A549 (cell line): ENCODE measurements at regions not wholly inside any gene's neighbourhood (a gene's known extent, or its start where the extent isn't known, plus 50 kb on each side); places are given as distances from the start of the nearest gene placed in this dataset.

Experiments used
- ATAC-seq, 2 experiments: fragments of 200-7000 bp in 1 of 2; fragments of >200 bp in 1 of 2; cut with Nextera tagmentation in 1 of 2; cut with Tn5 transposase in 1 of 2; 3 replicates each; pipeline versions ENCODE4 v1.8.0 to v1.9.1; 2018 to 2020; ENCODE audit warnings: mild to moderate bottlenecking in 1 of 2, moderate library complexity in 1 of 2
- CTCF ChIA-PET: fragments of 300-600 bp; sonication (Branson Sonifier 250); formaldehyde crosslinking; extraction: SDS; loops from one replicate; lab custom pipeline; 2021; ENCODE audit warnings: antibody characterized with exemption, inconsistent platforms; lab: Yijun Ruan, JAX
- POLR2A ChIA-PET: fragments of 350-600 bp; formaldehyde crosslinking; extraction: SDS; loops from one replicate; lab custom pipeline; 2021; ENCODE audit warnings: antibody characterized with exemption, inconsistent platforms; lab: Yijun Ruan, JAX
- DNase-seq, 2 experiments: peaks; one replicate each; pipeline versions ENCODE4 v3.0.0 to v3.0.0-alpha.2; 2011 to 2016; ENCODE audit warnings: low read depth in 1 of 2, low spot score in 1 of 2
- FAIRE-seq: peaks from 2 replicates; lab custom pipeline; 2011; peaks lifted over from hg19 to GRCh38; lab: Jason Lieb, UNC
- H3K27ac ChIP-seq, 2 experiments: fragments of >200 bp; sonication (Bioruptor Twin); formaldehyde crosslinking; 3 replicates each; pipeline ENCODE4 v1.5.1; 2016 to 2017
- H3K4me1 ChIP-seq: fragments of >200 bp; sonication (Bioruptor Twin); formaldehyde crosslinking; 3 replicates; pipeline ENCODE4 v1.6.1; 2016
- H3K4me2 ChIP-seq: fragments of >200 bp; sonication (Bioruptor Twin); formaldehyde crosslinking; 3 replicates; pipeline ENCODE4 v1.6.1; 2016
- H3K4me3 ChIP-seq: fragments of >200 bp; sonication (Bioruptor Twin); formaldehyde crosslinking; 3 replicates; pipeline ENCODE4 v1.5.1; 2016
- H3K9me3 ChIP-seq: fragments of >200 bp; sonication (Bioruptor Twin); formaldehyde crosslinking; 3 replicates; pipeline ENCODE4 v1.6.1; 2016
- BHLHE40 ChIP-seq: IDR thresholded peaks from 2 replicates; pipeline ENCODE4 v1.6.1; 2012; ENCODE audit warnings: low read depth, low read length, inconsistent platforms
- CBX2 ChIP-seq: fragments of 200-600 bp; sonication (generic); IDR thresholded peaks from 2 replicates; pipeline ENCODE4 v1.6.1; 2016; ENCODE audit warnings: low read depth, mild to moderate bottlenecking, borderline replicate concordance
- CBX8 ChIP-seq: fragments of 200-600 bp; sonication (generic); IDR thresholded peaks from 2 replicates; pipeline ENCODE4 v1.6.1; 2016
- CHD2 ChIP-seq: fragments of 150-350 bp; IDR thresholded peaks from 2 replicates; pipeline ENCODE4 v1.6.1; 2014; ENCODE audit warnings: low read length; ENCODE audit not compliant: partially characterized antibody
- EHF ChIP-seq: fragments of 250-450 bp; sonication (Bioruptor Pico); IDR thresholded peaks from 2 replicates; pipeline ENCODE4 v1.5.0; 2020; ENCODE audit warnings: mild to moderate bottlenecking
- ESRRA ChIP-seq: fragments of 150-350 bp; IDR thresholded peaks from 2 replicates; pipeline ENCODE4 v1.6.1; 2014; ENCODE audit warnings: mild to moderate bottlenecking, low read length, borderline replicate concordance
- FOSB ChIP-seq: fragments of 250-450 bp; sonication (Bioruptor Pico); IDR thresholded peaks from 2 replicates; pipeline ENCODE4 v1.5.0; 2020; ENCODE audit warnings: mild to moderate bottlenecking, moderate library complexity
- HDAC2 ChIP-seq: fragments of 200-600 bp; sonication (generic); IDR thresholded peaks from 2 replicates; pipeline ENCODE4 v1.6.1; 2016
- HOXA7 ChIP-seq: fragments of 250-450 bp; sonication (Bioruptor Pico); IDR thresholded peaks from 2 replicates; pipeline ENCODE4 v1.5.0; 2020; ENCODE audit warnings: mild to moderate bottlenecking, moderate library complexity
- HOXB13 ChIP-seq: fragments of 250-450 bp; sonication (Bioruptor Pico); IDR thresholded peaks from 2 replicates; pipeline ENCODE4 v1.5.0; 2020; ENCODE audit warnings: low read depth, mild to moderate bottlenecking, moderate library complexity
- JUNB ChIP-seq: fragments of >200 bp; sonication (Bioruptor Twin); formaldehyde crosslinking; IDR thresholded peaks from 2 replicates; pipeline ENCODE4 v1.6.1; 2016
- MAZ ChIP-seq: fragments of 150-350 bp; IDR thresholded peaks from 2 replicates; pipeline ENCODE4 v1.6.1; 2014; ENCODE audit warnings: antibody characterized with exemption, low read depth, low read length, borderline replicate concordance
- NPAS2 ChIP-seq: fragments of 250-450 bp; sonication (Bioruptor Pico); IDR thresholded peaks from 2 replicates; pipeline ENCODE4 v1.8.0; 2022; ENCODE audit warnings: mild to moderate bottlenecking, moderate library complexity, borderline replicate concordance
- RAD21 ChIP-seq, 2 experiments: fragments of >200 bp in 1 of 2; sonication (Bioruptor Twin) in 1 of 2; formaldehyde crosslinking in 1 of 2; IDR thresholded peaks in 1 of 2; conservative IDR thresholded peaks in 1 of 2; 2 replicates in 1 of 2; 3 replicates in 1 of 2; pipeline ENCODE4 v1.6.1; 2012 to 2018; ENCODE audit warnings: inconsistent platforms in 1 of 2
- RARB ChIP-seq: fragments of 250-450 bp; sonication (Bioruptor Pico); IDR thresholded peaks from 2 replicates; pipeline ENCODE4 v1.8.0; 2021; ENCODE audit warnings: mild to moderate bottlenecking, moderate library complexity
- SMC3 ChIP-seq: fragments of >200 bp; sonication (Bioruptor Twin); formaldehyde crosslinking; IDR thresholded peaks from 3 replicates; pipeline ENCODE4 v1.6.1; 2018; ENCODE audit warnings: inconsistent platforms
- SREBF2 ChIP-seq: fragments of 450-650 bp; IDR thresholded peaks from 2 replicates; pipeline ENCODE4 v1.6.1; 2014; ENCODE audit warnings: mild to moderate bottlenecking, moderate library complexity
- TFCP2L1 ChIP-seq: fragments of 250-450 bp; sonication (Bioruptor Pico); IDR thresholded peaks from 2 replicates; pipeline ENCODE4 v1.5.0; 2021; ENCODE audit warnings: mild to moderate bottlenecking
- TP53 ChIP-seq: fragments of 250-450 bp; sonication (Bioruptor Pico); IDR thresholded peaks from 2 replicates; pipeline ENCODE4 v1.5.0; 2021; ENCODE audit warnings: mild to moderate bottlenecking, moderate library complexity
- ZFP36 ChIP-seq: fragments of 450-650 bp; IDR thresholded peaks from 2 replicates; pipeline ENCODE4 v1.6.1; 2014; ENCODE audit warnings: borderline replicate concordance; ENCODE audit not compliant: partially characterized antibody
- ZSCAN20 ChIP-seq: fragments of 250-450 bp; sonication (Bioruptor Pico); IDR thresholded peaks from 2 replicates; pipeline ENCODE4 v1.8.0; 2022; ENCODE audit warnings: mild to moderate bottlenecking, moderate library complexity
- WGBS: methylation state at CpG from one replicate; pipeline ENCODE4 v1.1.6; 2017; ENCODE audit errors: missing lambda C conversion rate; 5-methylcytosine and 5-hydroxymethylcytosine counted together
- TF ChIP-seq, protein P1 (sequence below): IDR thresholded peaks from 2 replicates; pipeline ENCODE4 v1.6.1; 2012; ENCODE audit warnings: low read depth, borderline replicate concordance
- TF ChIP-seq, protein P2 (sequence below): fragments of >200 bp; sonication (Bioruptor Twin); formaldehyde crosslinking; IDR thresholded peaks from 2 replicates; pipeline ENCODE4 v1.6.1; 2016
- TF ChIP-seq, protein P3 (sequence below): fragments of 200-600 bp; sonication (generic); IDR thresholded peaks from 2 replicates; pipeline ENCODE4 v1.6.1; 2016; ENCODE audit warnings: antibody characterized with exemption, mild to moderate bottlenecking, moderate library complexity
- TF ChIP-seq, protein P4 (sequence below): fragments of 250-450 bp; sonication (Bioruptor Pico); IDR thresholded peaks from 2 replicates; pipeline ENCODE4 v1.5.0; 2021; ENCODE audit warnings: mild to moderate bottlenecking, moderate library complexity, borderline replicate concordance
- TF ChIP-seq, protein P5 (sequence below): fragments of >200 bp; sonication (Bioruptor Twin); formaldehyde crosslinking; IDR thresholded peaks from 3 replicates; pipeline ENCODE4 v1.6.1; 2016

DNA sequence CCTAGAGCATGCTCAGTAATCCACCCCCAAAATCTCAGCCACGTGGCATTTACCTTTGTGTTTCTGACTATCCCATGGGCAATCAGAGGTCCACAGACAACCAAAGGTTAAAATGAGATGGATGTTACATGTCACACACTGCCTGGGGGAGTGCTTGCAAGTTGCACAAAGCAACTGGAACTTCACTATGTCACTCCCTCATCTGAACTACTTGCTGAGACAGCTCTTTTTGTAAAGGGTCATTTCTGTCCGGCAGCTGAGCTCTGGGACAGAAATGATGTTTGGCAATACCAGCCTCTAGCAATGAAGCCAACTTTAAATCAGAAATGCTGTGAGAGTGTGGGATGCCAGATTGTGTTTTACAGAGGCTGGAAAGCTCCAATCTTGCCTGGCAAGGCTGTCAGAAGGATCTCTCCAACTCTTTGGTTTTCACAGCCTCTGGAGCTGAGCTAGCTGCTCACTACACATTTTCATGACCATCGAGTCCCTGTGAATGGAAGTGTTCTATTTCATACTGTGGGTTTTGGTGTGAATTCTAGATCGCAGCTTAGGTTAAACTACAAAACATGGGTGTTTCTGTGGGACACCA lies 66.3 kb upstream of the TMEM215 start:
- 2% methylated on average over 4 of the region's 4 CpGs for WGBS
- TF ChIP-seq TP53 (CRISPR knock-in tag) = no peak
- no peak for TF ChIP-seq BHLHE40
- TF ChIP-seq, protein P1, sequence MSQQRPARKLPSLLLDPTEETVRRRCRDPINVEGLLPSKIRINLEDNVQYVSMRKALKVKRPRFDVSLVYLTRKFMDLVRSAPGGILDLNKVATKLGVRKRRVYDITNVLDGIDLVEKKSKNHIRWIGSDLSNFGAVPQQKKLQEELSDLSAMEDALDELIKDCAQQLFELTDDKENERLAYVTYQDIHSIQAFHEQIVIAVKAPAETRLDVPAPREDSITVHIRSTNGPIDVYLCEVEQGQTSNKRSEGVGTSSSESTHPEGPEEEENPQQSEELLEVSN = no peak
- no peak for TF ChIP-seq NPAS2
- no peak for TF ChIP-seq MAZ
- TF ChIP-seq CHD2 = no peak
- no peak for TF ChIP-seq RAD21 (conservative IDR thresholded peaks at IDR 0.05 in 1 of 2, IDR thresholded peaks at IDR 0.05 in 1 of 2)
- TF ChIP-seq, protein P2, sequence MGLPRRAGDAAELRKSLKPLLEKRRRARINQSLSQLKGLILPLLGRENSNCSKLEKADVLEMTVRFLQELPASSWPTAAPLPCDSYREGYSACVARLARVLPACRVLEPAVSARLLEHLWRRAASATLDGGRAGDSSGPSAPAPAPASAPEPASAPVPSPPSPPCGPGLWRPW = no peak
- no peak for TF ChIP-seq TFCP2L1 (CRISPR knock-in tag)
- TF ChIP-seq JUNB = no peak
- TF ChIP-seq HDAC2 = no peak
- FAIRE-seq (no peak), DNase-seq (no peak), ATAC-seq (peak in 1 of 2 experiments; percentile 34; a peak in 1 of 6 replicates)
- ChIA-PET CTCF (no interaction called here), POLR2A (no interaction called here)
- no peak overlapping the region for H3K27ac ChIP-seq
- H3K4me2 ChIP-seq = no peak overlapping the region
- no peak overlapping the region for H3K4me3 ChIP-seq
- no peaks in the 10 kb centered on the region for H3K4me1 ChIP-seq
- no peaks in the 10 kb centered on the region for H3K9me3 ChIP-seq

DNA sequence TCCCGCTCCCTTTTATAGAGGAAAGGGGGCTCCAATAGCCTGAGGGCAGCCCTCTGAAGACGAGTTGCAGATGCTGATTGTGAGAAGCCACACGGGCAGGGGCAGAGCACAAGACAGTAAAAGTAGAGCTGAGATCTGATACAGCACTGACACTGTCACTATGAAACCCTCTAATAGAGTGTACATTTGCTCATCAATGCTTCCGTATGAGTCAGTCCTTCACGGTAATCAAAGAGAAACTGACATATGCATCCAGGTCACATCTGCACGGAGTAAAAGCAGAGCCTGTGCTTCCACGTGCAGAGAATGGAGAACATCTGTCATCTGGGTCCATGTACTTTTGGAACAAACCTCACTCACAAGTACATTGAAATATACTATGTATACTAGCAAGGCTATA lies 60.6 kb upstream of the TMEM215 start:
- 8% methylated on average over 7 of the region's 7 CpGs for WGBS
- Histone ChIP-seq H3K4me1 (no peaks in the 10 kb centered on the region), H3K4me2 (no peak overlapping the region), H3K9me3 (no peaks in the 10 kb centered on the region), H3K4me3 (no peak overlapping the region), H3K27ac (no peak overlapping the region)
- ChIA-PET POLR2A (no interaction called here), CTCF (interaction anchor here (1.1 kb wide), 1 partner anchor 19 kb away, joined by 3 read pairs; no protein-coding TSS in a partner anchor)
- FAIRE-seq (no peak), DNase-seq (no peak), ATAC-seq (no peak; a peak in 1 of 6 replicates)
- TF ChIP-seq CBX2 = no peak
- no peak for TF ChIP-seq FOSB (CRISPR knock-in tag)
- TF ChIP-seq RAD21 (conservative IDR thresholded peaks at IDR 0.05 in 1 of 2, IDR thresholded peaks at IDR 0.05 in 1 of 2) = no peak
- no peak for TF ChIP-seq SMC3

DNA sequence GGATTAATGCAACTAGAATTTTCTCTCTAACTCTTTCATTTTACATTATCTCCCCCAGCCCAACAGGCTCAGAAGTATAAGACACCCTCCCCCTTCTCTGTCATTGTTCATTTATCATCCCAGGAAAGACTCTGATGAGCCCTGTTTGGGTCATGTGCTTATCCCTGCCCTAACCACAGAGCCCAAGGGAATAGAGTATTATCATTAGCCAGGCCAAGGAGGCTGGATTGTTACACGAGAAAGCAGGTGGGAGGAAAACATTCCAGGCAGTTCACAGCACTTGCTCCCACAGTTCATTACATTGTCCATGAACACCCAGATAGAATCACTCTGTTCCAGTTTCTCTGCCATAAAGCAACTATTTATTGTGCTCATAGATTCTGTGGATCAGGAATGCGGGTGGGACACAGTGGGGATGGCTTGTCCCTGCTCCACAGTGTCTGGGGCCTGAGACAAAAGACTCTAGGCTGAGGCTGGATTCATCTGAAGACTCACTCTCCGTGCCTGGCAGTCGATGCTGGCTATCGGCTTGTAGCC lies 59.5 kb upstream of the TMEM215 start:
- no peaks in the 10 kb centered on the region for H3K9me3 ChIP-seq
- FAIRE-seq = no peak
- H3K27ac ChIP-seq = no peak overlapping the region
- 7% methylated on average over 5 of the region's 5 CpGs for WGBS
- no peak for DNase-seq
- POLR2A ChIA-PET = no interaction called here
- no peak overlapping the region for H3K4me2 ChIP-seq
- CTCF ChIA-PET = interaction anchor here (1.2 kb wide), 1 partner anchor 19 kb away, joined by 5 read pairs; no protein-coding TSS in a partner anchor
- no peak overlapping the region for H3K4me3 ChIP-seq
- no peaks in the 10 kb centered on the region for H3K4me1 ChIP-seq
- ATAC-seq = no peak
- no peak for TF ChIP-seq FOSB (CRISPR knock-in tag)
- no peak for TF ChIP-seq SREBF2
- TF ChIP-seq RARB (CRISPR knock-in tag) = no peak
- no peak for TF ChIP-seq HOXA7 (CRISPR knock-in tag)
- TF ChIP-seq BHLHE40 = no peak
- TF ChIP-seq RAD21 (conservative IDR thresholded peaks at IDR 0.05 in 1 of 2, IDR thresholded peaks at IDR 0.05 in 1 of 2) = no peak
- TF ChIP-seq EHF (CRISPR knock-in tag) = no peak
- no peak for TF ChIP-seq SMC3
- TF ChIP-seq HOXB13 (CRISPR knock-in tag) = no peak
- no peak for TF ChIP-seq NPAS2
- no peak for TF ChIP-seq ZFP36
- TF ChIP-seq ZSCAN20 (CRISPR knock-in tag) = no peak
- TF ChIP-seq, protein P3, sequence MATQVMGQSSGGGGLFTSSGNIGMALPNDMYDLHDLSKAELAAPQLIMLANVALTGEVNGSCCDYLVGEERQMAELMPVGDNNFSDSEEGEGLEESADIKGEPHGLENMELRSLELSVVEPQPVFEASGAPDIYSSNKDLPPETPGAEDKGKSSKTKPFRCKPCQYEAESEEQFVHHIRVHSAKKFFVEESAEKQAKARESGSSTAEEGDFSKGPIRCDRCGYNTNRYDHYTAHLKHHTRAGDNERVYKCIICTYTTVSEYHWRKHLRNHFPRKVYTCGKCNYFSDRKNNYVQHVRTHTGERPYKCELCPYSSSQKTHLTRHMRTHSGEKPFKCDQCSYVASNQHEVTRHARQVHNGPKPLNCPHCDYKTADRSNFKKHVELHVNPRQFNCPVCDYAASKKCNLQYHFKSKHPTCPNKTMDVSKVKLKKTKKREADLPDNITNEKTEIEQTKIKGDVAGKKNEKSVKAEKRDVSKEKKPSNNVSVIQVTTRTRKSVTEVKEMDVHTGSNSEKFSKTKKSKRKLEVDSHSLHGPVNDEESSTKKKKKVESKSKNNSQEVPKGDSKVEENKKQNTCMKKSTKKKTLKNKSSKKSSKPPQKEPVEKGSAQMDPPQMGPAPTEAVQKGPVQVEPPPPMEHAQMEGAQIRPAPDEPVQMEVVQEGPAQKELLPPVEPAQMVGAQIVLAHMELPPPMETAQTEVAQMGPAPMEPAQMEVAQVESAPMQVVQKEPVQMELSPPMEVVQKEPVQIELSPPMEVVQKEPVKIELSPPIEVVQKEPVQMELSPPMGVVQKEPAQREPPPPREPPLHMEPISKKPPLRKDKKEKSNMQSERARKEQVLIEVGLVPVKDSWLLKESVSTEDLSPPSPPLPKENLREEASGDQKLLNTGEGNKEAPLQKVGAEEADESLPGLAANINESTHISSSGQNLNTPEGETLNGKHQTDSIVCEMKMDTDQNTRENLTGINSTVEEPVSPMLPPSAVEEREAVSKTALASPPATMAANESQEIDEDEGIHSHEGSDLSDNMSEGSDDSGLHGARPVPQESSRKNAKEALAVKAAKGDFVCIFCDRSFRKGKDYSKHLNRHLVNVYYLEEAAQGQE = no peak
- TF ChIP-seq, protein P4, sequence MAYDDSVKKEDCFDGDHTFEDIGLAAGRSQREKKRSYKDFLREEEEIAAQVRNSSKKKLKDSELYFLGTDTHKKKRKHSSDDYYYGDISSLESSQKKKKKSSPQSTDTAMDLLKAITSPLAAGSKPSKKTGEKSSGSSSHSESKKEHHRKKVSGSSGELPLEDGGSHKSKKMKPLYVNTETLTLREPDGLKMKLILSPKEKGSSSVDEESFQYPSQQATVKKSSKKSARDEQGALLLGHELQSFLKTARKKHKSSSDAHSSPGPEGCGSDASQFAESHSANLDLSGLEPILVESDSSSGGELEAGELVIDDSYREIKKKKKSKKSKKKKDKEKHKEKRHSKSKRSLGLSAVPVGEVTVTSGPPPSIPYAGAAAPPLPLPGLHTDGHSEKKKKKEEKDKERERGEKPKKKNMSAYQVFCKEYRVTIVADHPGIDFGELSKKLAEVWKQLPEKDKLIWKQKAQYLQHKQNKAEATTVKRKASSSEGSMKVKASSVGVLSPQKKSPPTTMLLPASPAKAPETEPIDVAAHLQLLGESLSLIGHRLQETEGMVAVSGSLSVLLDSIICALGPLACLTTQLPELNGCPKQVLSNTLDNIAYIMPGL = no peak
- no peak for TF ChIP-seq HDAC2
- TF ChIP-seq CBX8 = no peak
- TF ChIP-seq ESRRA = no peak
- TF ChIP-seq, protein P5, sequence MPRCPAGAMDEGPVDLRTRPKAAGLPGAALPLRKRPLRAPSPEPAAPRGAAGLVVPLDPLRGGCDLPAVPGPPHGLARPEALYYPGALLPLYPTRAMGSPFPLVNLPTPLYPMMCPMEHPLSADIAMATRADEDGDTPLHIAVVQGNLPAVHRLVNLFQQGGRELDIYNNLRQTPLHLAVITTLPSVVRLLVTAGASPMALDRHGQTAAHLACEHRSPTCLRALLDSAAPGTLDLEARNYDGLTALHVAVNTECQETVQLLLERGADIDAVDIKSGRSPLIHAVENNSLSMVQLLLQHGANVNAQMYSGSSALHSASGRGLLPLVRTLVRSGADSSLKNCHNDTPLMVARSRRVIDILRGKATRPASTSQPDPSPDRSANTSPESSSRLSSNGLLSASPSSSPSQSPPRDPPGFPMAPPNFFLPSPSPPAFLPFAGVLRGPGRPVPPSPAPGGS = no peak
